HEK293 (cell line): ENCODE measurements at regions not wholly inside any gene's neighbourhood (a gene's known extent, or its start where the extent isn't known, plus 50 kb on each side); places are given as distances from the start of the nearest gene placed in this dataset.

Experiments
- CTCF ChIA-PET: fragments of 350-600 bp; formaldehyde crosslinking; extraction: SDS; loops from one replicate; lab custom pipeline; 2021; ENCODE audit warnings: antibody characterized with exemption; lab: Yijun Ruan, JAX
- POLR2A ChIA-PET: fragments of 300-600 bp; formaldehyde crosslinking; extraction: SDS; loops from one replicate; lab custom pipeline; 2020; ENCODE audit warnings: antibody characterized with exemption, inconsistent platforms; lab: Yijun Ruan, JAX
- H3K27ac ChIP-seq: fragments of 200-500 bp; sonication (Bioruptor generic); 2 replicates; pipeline ENCODE4 v1.5.1; 2014; ENCODE audit warnings: low read depth, low read length, control low read depth, inconsistent platforms; ENCODE audit errors: extremely low read depth
- H3K36me3 ChIP-seq, 2 experiments: fragments of 200-500 bp in 1 of 2; sonication (Bioruptor generic) in 1 of 2; 1 replicate in 1 of 2; 2 replicates in 1 of 2; pipeline ENCODE4 v1.5.1; 2014 to 2017; ENCODE audit warnings: inconsistent platforms in 2 of 2, low read length in 2 of 2; ENCODE audit not compliant: control insufficient read depth in 2 of 2, insufficient read depth in 1 of 2
- H3K4me1 ChIP-seq: fragments of 200-500 bp; sonication (Bioruptor generic); 2 replicates; pipeline ENCODE4 v1.5.1; 2014; ENCODE audit warnings: mild to moderate bottlenecking, low read length, inconsistent platforms; ENCODE audit not compliant: control insufficient read depth, insufficient read depth
- H3K4me3 ChIP-seq: 2 replicates; pipeline ENCODE4 v1.5.1; 2011; ENCODE audit warnings: low read depth, mild to moderate bottlenecking, control low read depth, low read length, moderate library complexity
- H3K9me3 ChIP-seq: fragments of 200-500 bp; sonication (Bioruptor generic); 2 replicates; pipeline ENCODE4 v1.5.1; 2014; ENCODE audit warnings: low read depth, low read length, inconsistent platforms; ENCODE audit not compliant: control insufficient read depth, insufficient read depth
- KLF10 ChIP-seq: fragments of 450-650 bp; IDR thresholded peaks from 2 replicates; pipeline ENCODE4 v1.5.1; 2018; ENCODE audit warnings: missing biosample characterization, mild to moderate bottlenecking, missing genetic modification characterization
- REST ChIP-seq: fragments of 450-650 bp; formaldehyde crosslinking; IDR thresholded peaks from 2 replicates; pipeline ENCODE4 v1.5.1; 2016; ENCODE audit warnings: missing biosample characterization, missing genetic modification characterization
- TRIM28 ChIP-seq: IDR thresholded peaks from 2 replicates; pipeline ENCODE4 v1.6.1; 2011; ENCODE audit warnings: low read length, control low read depth, borderline replicate concordance
- ZFP41 ChIP-seq: fragments of 450-650 bp; formaldehyde crosslinking; IDR thresholded peaks from 2 replicates; pipeline ENCODE4 v1.5.1; 2016; ENCODE audit warnings: missing biosample characterization, missing genetic modification characterization, borderline replicate concordance
- ZNF114 ChIP-seq: fragments of 450-650 bp; formaldehyde crosslinking; IDR thresholded peaks from 2 replicates; pipeline ENCODE4 v1.5.0; 2017; ENCODE audit warnings: missing biosample characterization, missing genetic modification characterization
- ZNF146 ChIP-seq: fragments of 450-650 bp; formaldehyde crosslinking; IDR thresholded peaks from 2 replicates; pipeline ENCODE4 v1.5.1; 2016; ENCODE audit warnings: missing biosample characterization, missing genetic modification characterization
- ZNF324 ChIP-seq: fragments of 450-650 bp; formaldehyde crosslinking; IDR thresholded peaks from 2 replicates; pipeline ENCODE4 v1.5.1; 2016; ENCODE audit warnings: missing biosample characterization, missing genetic modification characterization
- ZNF48 ChIP-seq: fragments of 450-650 bp; formaldehyde crosslinking; IDR thresholded peaks from 2 replicates; pipeline ENCODE4 v1.5.1; 2016; ENCODE audit warnings: missing biosample characterization, missing genetic modification characterization
- ZNF514 ChIP-seq: fragments of 450-650 bp; formaldehyde crosslinking; IDR thresholded peaks from 2 replicates; pipeline ENCODE4 v1.5.1; 2016; ENCODE audit warnings: missing biosample characterization, missing genetic modification characterization
- ZNF530 ChIP-seq: fragments of 450-650 bp; formaldehyde crosslinking; IDR thresholded peaks from 2 replicates; pipeline ENCODE4 v1.5.1; 2016; ENCODE audit warnings: low read depth, missing biosample characterization, missing genetic modification characterization
- ZNF558 ChIP-seq: fragments of 450-650 bp; formaldehyde crosslinking; IDR thresholded peaks from 2 replicates; pipeline ENCODE4 v1.5.1; 2016; ENCODE audit warnings: missing biosample characterization, missing genetic modification characterization
- ZNF624 ChIP-seq: fragments of 450-650 bp; formaldehyde crosslinking; IDR thresholded peaks from 2 replicates; pipeline ENCODE4 v1.5.1; 2017; ENCODE audit warnings: missing biosample characterization, missing genetic modification characterization
- ZNF701 ChIP-seq: fragments of 450-650 bp; formaldehyde crosslinking; IDR thresholded peaks from 2 replicates; pipeline ENCODE4 v1.5.1; 2016; ENCODE audit warnings: missing biosample characterization, missing genetic modification characterization
- ZNF747 ChIP-seq: fragments of 450-650 bp; formaldehyde crosslinking; IDR thresholded peaks from 2 replicates; pipeline ENCODE4 v1.5.1; 2016; ENCODE audit warnings: missing biosample characterization, missing genetic modification characterization
- ZNF837 ChIP-seq: fragments of 450-650 bp; formaldehyde crosslinking; IDR thresholded peaks from 2 replicates; pipeline ENCODE4 v1.5.1; 2016; ENCODE audit warnings: missing biosample characterization, missing genetic modification characterization
- TF ChIP-seq, protein P1 (sequence below): fragments of 450-650 bp; formaldehyde crosslinking; IDR thresholded peaks from 2 replicates; pipeline ENCODE4 v1.5.1; 2017; ENCODE audit warnings: missing biosample characterization, missing genetic modification characterization

DNA sequence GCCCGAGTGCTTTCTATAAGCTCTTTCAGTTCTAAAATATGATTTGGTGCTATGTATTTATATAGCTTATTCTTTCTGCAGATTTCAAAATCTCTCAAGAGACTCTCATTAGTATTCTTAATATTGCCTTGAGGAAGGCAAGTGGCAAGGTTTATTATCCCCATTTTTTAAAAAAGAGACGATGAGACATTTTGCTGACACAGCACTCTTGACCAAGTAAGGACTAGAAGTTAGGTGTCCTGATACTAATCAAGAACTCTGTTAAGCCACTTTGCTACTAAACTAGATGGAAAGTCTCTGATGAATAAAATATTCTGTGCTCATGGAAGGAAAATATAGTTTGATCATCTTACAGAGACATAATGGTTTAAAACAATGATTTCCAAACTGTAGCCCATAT is 164.7 kb downstream of the MZT1 start (continued):
- no peak for TF ChIP-seq ZNF624 (tag by site-specific recombination)
- TF ChIP-seq ZNF530 (tag by site-specific recombination) = no peak
- TF ChIP-seq KLF10 (tag by site-specific recombination) = no peak
- no peak for TF ChIP-seq ZNF514 (tag by site-specific recombination)
- TF ChIP-seq, protein P1, sequence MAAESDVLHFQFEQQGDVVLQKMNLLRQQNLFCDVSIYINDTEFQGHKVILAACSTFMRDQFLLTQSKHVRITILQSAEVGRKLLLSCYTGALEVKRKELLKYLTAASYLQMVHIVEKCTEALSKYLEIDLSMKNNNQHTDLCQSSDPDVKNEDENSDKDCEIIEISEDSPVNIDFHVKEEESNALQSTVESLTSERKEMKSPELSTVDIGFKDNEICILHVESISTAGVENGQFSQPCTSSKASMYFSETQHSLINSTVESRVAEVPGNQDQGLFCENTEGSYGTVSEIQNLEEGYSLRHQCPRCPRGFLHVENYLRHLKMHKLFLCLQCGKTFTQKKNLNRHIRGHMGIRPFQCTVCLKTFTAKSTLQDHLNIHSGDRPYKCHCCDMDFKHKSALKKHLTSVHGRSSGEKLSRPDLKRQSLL (tag by site-specific recombination) = no peak
- TF ChIP-seq ZNF701 (tag by site-specific recombination) = no peak
- no peak for TF ChIP-seq ZNF837
- TF ChIP-seq ZNF114 = no peak
- TF ChIP-seq, all 188 proteins: peak for 0

DNA sequence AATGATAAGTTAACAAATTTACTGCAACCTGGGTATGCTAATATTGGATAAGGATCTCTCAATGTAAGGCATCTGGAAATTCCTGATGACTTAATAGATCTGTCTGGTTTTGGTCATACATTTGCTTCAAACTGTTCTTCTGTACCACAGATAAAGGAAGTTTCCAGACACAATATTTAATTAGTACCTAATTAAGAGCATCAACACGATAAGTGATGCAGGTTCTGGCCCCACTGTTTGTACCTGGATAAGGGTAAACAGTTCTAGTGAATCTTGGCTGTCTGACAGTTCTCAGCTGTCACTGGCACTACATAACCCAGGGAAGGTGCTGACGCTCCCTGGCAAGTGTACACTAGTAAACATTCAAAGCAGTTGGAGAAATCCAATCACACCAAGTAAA is 165.6 kb downstream of the MZT1 start:
- ChIA-PET CTCF (no interaction called here), POLR2A (no interaction called here)
- no peak for TF ChIP-seq ZNF48
- Histone ChIP-seq H3K36me3 (no peaks in the 10 kb centered on the region), H3K4me1 (no peaks in the 10 kb centered on the region), H3K9me3 (no peaks in the 10 kb centered on the region), H3K4me3 (no peak overlapping the region), H3K27ac (no peak overlapping the region)

DNA sequence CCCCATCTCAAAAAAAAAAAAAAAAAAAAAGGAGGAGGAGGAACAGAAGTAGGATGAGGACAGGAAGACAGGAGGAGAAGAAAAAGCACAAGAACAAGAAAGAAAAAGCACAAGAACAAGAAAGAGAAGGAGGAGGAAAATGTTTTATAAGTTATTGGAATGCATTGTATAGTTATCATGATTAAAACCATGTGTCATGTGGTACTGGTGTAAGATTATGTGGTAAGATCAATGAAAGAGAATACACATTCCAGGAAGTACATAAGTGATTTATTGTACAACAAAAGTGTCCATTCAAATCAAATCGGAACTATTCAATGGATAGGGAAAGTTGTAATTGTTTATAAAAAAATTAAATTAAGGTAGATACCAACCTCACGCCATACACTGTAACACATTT is 167.7 kb downstream of the MZT1 start:
- Histone ChIP-seq H3K4me1 (no peaks in the 10 kb centered on the region), H3K27ac (no peak overlapping the region), H3K9me3 (no peaks in the 10 kb centered on the region), H3K4me3 (no peak overlapping the region), H3K36me3 (no peaks in the 10 kb centered on the region)
- CTCF ChIA-PET = no interaction called here
- POLR2A ChIA-PET = no interaction called here
- TF ChIP-seq REST = no peak

GRCh38 chr13:72556945-72557344 is 170.5 kb downstream of the MZT1 start:
- no peak for TF ChIP-seq ZFP41 (tag by site-specific recombination)
- no peak for TF ChIP-seq TRIM28
- no peak for TF ChIP-seq ZNF146 (tag by site-specific recombination)
- no peak for TF ChIP-seq ZNF747
- no peak for TF ChIP-seq ZNF324
- no peak for TF ChIP-seq ZNF558 (tag by site-specific recombination)
- H3K4me3 ChIP-seq = no peak overlapping the region
- H3K36me3 ChIP-seq = no peaks in the 10 kb centered on the region
- ChIA-PET POLR2A (no interaction called here), CTCF (no interaction called here)
- H3K4me1 ChIP-seq = no peaks in the 10 kb centered on the region
- H3K9me3 ChIP-seq = no peaks in the 10 kb centered on the region
- H3K27ac ChIP-seq = no peak overlapping the region
